ENCODE measurements at regions not wholly inside any gene's neighbourhood (a gene's known extent, or its start where the extent isn't known, plus 50 kb on each side); places are given as distances from the start of the nearest gene placed in this dataset.

GRCh38 chr10:108443636-108444035 is 1279.1 kb upstream of the SORCS1 start:
- no peak for TF ChIP-seq CTCF (conservative IDR thresholded peaks at IDR 0.05; ENCODE audit: low read depth, low read length)

GRCh38 chr10:108439397-108439796 is 1274.9 kb upstream of the SORCS1 start:
- no peak for DNase-seq (ENCODE audit: low read depth)
- peak; percentile 8 for TF ChIP-seq CTCF (conservative IDR thresholded peaks at IDR 0.05; ENCODE audit: low read depth, low read length)
- H3K4me3 ChIP-seq (ENCODE audit: low read depth, low read length), result no peak overlapping the region

More at GRCh38 chr10:108443636-108444035, 1279.1 kb upstream of the SORCS1 start:
- no peak overlapping the region for H3K4me3 ChIP-seq (ENCODE audit: low read depth, low read length)
- DNase-seq (ENCODE audit: low read depth), result no peak

- DNase-seq (ENCODE audit: low read depth), result no peak
- TF ChIP-seq CTCF (conservative IDR thresholded peaks at IDR 0.05; ENCODE audit: low read depth, low read length), result no peak
- no peak overlapping the region for H3K4me3 ChIP-seq (ENCODE audit: low read depth, low read length)
These were observed 1271.6 kb upstream of the SORCS1 start for GRCh38 chr10:108436096-108436495.

GRCh38 chr10:108434559-108435252 is 1270.2 kb upstream of the SORCS1 start:
- DNase-seq (ENCODE audit: low read depth), result no peak
- no peak for TF ChIP-seq CTCF (conservative IDR thresholded peaks at IDR 0.05; ENCODE audit: low read depth, low read length)
- H3K4me3 ChIP-seq (ENCODE audit: low read depth, low read length), result no peak overlapping the region

- DNase-seq (ENCODE audit: low read depth), result peak; percentile 13
- no peak for TF ChIP-seq CTCF (conservative IDR thresholded peaks at IDR 0.05; ENCODE audit: low read depth, low read length)
- H3K4me3 ChIP-seq (ENCODE audit: low read depth, low read length), result no peak overlapping the region
These were observed 1262.6 kb upstream of the SORCS1 start for GRCh38 chr10:108427146-108427545.

GRCh38 chr10:108425283-108425964 is 1260.9 kb upstream of the SORCS1 start:
- H3K4me3 ChIP-seq (ENCODE audit: low read depth, low read length), result no peak overlapping the region
- DNase-seq (ENCODE audit: low read depth), result no peak
- no peak for TF ChIP-seq CTCF (conservative IDR thresholded peaks at IDR 0.05; ENCODE audit: low read depth, low read length)

- no peak for TF ChIP-seq CTCF (conservative IDR thresholded peaks at IDR 0.05; ENCODE audit: low read depth, low read length)
- DNase-seq (ENCODE audit: low read depth), result peak; percentile 73
- no peak overlapping the region for H3K4me3 ChIP-seq (ENCODE audit: low read depth, low read length)
These were observed 1260.2 kb upstream of the SORCS1 start for GRCh38 chr10:108424656-108425055.
